Ishikawa (cell line): ENCODE measurements at regions not wholly inside any gene's neighbourhood (a gene's known extent, or its start where the extent isn't known, plus 50 kb on each side); places are given as distances from the start of the nearest gene placed in this dataset.

Experiments
- CEBPB ChIP-seq: IDR thresholded peaks from 2 replicates; pipeline ENCODE4 v1.6.1; 2012
- CREB1 ChIP-seq: IDR thresholded peaks from 2 replicates; pipeline ENCODE4 v1.6.1; 2012; ENCODE audit warnings: low read depth
- EP300 ChIP-seq: IDR thresholded peaks from 2 replicates; pipeline ENCODE4 v1.6.1; 2012; ENCODE audit warnings: borderline replicate concordance
- MAX ChIP-seq: IDR thresholded peaks from 2 replicates; pipeline ENCODE4 v1.6.1; 2012
- NFIC ChIP-seq: IDR thresholded peaks from 2 replicates; pipeline ENCODE4 v1.6.1; 2012
- RAD21 ChIP-seq: IDR thresholded peaks from 2 replicates; pipeline ENCODE4 v1.6.1; 2012; ENCODE audit warnings: low read depth
- REST ChIP-seq: IDR thresholded peaks from 2 replicates; pipeline ENCODE4 v1.6.1; 2012; ENCODE audit warnings: low read depth, mild to moderate bottlenecking
- TAF1 ChIP-seq: IDR thresholded peaks from 2 replicates; pipeline ENCODE4 v1.6.1; 2012; ENCODE audit warnings: low read depth, mild to moderate bottlenecking
- USF1 ChIP-seq: IDR thresholded peaks from 2 replicates; pipeline ENCODE4 v1.6.1; 2012

- TF ChIP-seq USF1 (no peak), CEBPB (no peak), TAF1 (no peak), EP300 (no peak), MAX (no peak), RAD21 (no peak), CREB1 (no peak), NFIC (no peak), REST (no peak)
Measured at GRCh38 chr5:114116981-114117380, 244.9 kb upstream of the KCNN2 start.
